ENCODE measurements at regions not wholly inside any gene's neighbourhood (a gene's known extent, or its start where the extent isn't known, plus 50 kb on each side); places are given as distances from the start of the nearest gene placed in this dataset.

DNA sequence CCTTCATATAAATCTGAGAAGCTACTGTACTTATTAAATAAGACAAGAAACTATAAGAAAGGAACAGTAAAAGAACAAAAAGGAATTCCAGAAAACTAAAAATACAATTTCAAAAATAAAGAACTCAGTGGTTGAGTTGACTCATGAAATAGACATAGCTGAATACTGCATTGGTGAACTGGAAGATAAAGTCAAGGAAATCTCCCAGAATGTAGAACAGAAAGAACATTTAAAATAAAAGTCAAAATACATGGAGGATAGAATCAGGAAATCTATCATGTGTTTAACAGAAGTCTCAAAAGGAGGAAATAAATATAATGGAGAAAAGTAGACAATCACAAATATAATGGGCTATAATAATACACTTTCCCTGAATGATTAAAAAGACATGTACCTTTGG, 136.4 kb upstream of the PMFBP1 start:
- no peak for DNase-seq

DNA sequence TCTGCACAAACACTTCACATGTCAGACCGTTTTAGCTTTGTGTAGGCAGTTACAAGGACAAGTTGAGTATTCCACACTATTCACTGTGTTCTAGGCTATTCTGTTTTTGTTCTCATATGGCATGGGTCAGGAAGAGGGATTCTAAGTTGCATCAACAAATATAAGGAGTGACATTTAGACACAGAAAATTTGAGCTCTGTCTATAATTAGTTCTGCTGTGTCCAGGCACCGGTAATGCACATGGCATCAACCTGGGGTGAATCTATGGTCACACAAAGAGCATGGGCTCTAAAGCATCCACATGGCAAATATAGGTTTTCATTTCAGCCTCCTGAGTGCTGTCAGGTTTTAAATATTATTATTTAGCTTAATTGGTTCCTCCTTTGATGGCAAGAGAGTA, 130.4 kb upstream of the PMFBP1 start:
- no peak for DNase-seq

DNA sequence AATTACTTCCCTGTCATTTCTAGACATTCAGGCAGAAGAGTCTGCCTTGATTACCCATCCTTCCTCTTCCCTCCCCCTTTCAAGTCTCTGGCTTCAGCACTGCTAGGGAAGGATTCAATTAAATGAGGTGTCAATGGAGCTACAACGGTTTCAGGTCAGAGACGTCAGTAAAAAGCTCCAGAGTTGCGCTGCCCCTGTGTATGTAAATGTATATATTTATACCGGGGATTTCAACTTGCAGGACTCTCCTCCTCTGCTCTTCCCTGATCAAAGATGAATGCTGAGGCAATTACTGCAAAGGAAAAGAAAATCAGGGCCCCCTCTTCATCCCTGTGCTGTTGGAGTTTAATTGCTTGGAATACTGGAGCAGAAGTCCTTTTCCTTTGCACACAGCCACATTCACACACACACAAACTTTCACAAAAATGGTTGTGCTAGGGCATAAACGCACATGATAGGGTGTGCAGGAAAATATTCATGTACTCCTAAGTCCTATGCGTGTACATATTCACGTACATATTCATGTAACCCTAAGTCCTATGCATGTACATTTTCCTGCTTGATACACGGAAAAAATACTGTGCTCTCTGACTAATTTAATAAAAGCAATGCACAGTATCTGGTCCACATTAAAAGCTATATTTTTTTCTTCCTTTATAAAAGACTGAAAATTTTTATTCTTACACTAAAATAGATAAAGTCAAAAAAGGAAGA, 129.7 kb upstream of the PMFBP1 start:
- DNase-seq: no peak

DNA sequence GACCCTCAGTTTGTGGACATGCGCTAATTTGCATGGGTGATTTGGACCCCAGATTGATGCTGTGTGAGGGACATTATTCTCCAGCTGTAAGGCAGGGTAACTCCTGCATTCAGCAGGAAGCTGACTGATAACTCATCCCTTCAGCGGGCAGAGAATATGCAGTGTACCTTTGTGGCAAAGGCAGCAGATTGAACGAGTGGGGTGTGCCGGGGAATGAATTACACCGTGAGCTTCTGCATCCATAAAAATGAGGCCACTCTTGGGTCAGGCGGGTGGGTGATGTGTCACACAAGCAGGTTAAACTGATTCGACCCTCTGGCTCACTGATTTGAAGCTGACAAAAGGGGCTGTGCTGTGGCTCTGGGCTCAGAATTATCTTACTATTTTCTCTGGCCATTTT, 128.9 kb upstream of the PMFBP1 start:
- DNase-seq: no peak

DNA sequence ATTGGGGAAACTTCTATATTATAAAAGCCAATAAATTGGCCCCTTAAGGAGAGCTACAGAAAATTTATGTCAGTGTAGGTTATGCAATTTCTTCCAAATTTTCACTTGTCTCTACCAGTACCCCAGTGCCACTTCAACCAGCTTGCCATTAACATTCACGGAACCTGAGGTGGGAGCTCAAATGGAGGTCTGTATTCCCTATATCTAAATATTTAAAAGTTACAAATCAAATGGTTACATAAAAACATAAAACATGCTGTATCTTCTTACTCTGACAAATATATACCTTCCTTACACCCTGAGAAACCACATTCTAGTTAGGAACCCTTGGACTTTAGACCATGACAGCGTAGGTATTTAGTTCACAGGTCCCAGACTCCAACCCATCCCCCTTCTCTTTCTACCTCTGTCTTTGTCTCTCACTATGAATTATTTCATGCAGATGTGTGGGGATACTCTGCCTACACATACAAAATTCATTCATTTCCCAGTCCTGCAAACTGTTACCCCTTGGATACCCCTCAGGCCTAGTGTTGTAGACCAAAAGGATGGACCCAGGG, 127.8 kb upstream of the PMFBP1 start:
- no peak for DNase-seq

DNA sequence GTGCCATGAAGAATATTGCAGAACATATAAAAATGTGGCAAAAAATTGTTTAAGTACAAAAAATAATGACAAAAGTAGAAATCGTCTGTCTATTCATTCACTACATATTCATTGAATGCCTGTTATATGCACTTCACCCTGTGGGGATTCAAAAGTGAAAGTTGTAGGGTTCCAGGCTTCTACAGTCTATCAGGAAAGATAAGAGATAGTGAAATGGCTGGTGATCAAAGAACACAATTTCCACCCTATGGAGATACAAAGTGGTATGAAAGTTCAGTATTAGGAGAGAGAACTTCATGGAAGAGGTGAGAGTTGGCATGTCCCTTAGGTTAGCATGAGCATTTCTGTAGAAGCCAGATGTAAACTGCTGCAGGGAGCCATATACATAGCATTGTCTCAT, 127.0 kb upstream of the PMFBP1 start:
- no peak for DNase-seq

DNA sequence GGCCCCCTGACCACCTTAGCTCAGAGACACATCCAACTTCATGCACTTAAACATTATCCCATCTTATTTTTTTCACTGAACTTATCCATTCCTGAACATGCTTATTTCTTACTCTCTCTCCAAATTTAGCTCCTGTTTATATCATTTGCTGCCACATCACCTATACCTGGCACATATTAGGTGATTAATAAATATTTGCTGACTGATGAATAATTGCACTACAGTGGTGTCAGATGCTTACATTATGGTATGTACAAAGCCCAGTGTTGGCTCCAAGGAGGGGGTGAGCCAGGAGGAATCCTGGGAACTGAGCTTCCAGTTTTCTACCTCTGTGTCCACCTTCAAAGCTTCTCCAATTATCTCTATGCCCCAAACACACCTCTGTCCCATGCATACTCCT, 124.0 kb upstream of the PMFBP1 start:
- DNase-seq: no peak

DNA sequence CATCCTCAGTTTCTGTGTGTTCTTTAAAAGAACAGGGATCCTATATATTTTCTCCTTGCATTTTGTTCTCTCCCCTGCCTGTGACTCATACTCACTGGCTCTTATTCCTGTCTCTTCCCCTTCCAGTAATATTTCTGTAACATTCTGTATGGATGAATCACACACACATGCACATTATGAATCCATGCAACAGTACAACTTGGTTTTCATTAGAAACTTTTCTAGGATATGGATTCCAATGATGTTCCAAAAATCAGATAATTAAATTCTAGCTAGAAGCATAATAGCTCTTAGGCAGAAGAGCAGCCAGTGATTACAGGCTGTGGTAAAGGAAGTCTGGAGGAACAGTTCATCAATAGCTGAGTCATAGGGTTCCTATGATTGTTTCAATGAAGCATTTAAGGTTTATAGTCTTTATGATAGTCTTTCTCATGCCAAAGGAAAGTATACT, 119.6 kb upstream of the PMFBP1 start:
- no peak for DNase-seq

DNA sequence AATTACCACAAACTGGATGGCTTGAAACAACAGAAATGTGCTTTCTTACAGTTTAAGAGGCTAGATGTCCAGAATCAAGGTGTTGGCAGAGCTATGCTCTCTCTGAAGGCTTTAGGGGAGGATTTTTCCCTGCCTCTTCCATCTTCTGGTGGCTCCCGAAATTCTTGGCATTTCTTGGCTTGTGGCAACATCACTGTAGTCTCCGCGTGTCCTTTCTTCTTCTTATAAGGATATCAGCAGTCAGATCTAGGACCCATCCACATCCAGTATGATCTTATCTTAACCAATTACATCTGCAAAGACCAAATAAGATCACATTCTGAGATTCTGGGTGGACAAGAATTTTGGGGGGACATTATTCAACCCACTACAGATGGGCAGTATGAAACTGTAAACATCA, 119.2 kb upstream of the PMFBP1 start:
- DNase-seq: no peak

DNA sequence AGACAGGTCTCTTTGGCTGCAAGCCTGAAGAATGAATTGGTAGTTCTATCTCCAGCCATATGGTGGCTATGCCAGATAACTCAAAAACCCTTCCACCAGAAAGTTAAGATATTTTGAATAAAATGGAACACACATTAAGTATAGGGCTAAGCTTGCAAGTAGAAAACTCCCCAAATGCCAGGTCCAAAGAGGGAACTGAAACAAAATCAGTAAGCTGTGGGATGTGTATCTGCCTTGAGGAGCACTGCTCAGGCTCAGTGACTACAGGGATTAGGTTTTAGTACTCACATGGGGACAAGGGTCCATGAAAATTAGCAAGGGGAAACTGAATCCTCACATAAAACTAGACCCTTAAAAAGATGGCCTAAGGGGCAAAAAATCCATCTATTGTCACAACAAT, 115.7 kb upstream of the PMFBP1 start:
- no peak for DNase-seq

DNA sequence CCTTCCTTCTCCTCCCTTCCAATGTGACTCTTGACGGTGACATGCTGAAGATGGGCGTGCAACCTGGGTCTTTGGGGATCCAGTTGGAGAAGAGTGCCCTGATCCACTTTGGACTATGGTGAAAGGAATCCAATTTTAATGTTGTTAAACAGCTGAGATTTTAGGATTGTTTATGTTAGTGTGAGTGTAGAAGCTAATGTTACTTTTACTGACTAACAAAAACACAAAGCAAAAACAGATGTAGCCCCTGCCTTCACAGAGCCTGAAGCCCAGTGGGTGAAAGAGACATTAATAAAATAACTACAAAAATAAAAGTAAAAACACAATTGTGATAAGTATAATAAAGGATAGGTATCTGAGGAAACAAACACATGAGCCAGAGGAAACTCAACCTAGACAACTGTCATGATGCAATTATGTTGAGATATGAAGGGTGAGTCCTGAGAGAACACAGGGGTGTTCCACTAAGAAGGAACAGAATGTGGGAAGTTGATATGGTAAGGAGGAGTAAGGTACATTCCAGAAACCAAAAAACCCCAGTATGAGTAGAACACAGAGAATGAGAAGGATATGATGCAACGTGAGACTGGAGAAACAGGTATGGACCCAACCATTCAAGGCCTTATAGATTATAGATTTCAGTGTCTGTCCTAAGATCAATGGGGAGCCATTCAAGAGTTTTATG, 115.1 kb upstream of the PMFBP1 start:
- no peak for DNase-seq

DNA sequence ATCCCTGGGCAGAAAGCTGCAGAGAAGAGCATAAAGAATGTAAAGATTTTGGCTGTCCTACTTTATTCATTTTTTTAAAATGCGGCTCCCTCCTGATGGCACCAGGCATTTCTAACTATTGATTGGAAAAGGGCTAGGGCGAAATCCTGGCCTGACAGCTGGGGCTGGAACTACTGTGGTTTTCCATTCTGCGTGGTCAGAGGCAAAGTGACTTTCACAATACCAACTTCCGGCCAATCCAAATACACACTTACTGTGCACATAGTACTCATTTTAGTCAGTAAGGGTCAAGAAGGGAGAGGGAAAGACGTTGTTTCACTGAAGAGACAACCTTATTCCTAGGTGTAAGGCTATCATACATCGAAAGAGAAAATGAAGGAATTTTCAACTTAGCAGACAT, 113.8 kb upstream of the PMFBP1 start:
- no peak for DNase-seq

DNA sequence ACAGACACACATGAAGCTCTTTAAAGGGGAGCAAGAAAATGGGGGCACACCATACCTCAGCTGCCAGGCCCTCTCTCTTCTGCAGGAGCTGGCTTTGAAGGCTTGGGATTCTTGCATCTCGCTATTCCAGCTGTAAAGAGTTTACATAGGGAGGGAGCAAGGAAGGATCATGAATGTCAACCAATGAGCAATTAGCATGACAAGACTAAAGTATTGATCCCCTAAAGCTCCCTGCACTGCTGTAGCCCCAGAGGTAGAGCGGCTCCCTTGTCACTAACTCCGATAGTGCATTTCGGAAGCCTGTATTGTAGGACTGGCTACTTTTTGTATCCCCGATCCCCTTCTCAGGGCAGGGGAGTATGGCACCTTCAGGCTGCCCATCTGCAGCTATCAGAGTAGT, 113.4 kb upstream of the PMFBP1 start:
- DNase-seq: no peak

DNA sequence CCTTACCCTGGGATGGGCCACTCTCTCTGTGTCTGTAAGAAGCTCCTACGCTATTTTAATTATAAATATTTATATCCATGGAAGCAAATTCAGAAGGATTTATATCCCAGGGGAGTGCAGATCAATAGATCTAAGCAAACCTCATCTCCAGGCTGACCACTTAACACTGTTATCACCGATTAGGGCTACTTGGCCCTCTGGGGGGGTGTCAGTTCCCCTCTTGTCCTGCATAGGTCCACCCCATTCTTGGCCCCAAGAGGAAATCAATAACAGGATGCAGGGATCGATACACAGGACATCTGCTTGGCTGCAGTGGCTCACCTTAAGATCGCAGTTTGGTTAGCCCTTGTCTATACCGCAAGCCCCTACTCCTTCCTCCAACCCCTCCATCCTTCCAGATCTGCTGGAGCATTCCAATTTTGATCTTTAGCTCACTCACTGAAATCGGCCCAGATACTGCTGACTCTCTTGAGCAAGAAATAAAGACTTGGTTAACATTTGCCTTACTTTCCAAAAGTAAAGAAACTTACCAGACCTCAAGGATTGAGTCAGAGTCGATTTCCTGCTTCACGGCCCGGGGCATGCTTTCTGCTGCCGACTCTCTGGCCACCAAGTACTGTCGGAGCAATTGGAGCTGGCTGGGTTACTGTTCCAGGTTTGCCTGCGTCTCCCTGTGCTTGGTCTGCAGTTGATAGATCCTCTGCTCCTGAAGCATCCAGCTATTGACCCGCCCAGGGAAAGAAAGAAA, 112.3 kb upstream of the PMFBP1 start:
- DNase-seq: no peak

DNA sequence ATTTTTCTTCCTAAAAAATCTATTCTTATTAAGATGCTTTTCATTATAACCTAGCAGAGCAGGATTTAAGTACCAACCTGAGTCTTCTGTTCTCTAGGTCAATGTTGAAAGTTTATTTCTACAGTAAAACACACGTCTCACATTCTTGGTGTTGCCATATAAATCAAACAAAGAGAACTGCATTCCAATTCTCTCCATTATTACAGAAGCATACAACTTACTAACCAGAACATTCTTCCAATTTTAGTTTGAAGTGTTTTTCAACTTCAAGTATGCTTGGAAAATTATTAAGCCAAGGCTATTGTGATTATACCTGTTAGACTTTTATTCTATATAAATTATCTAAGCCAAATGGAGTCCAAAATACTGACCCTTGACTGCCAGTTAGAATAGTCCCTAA, 110.4 kb upstream of the PMFBP1 start:
- DNase-seq: no peak

DNA sequence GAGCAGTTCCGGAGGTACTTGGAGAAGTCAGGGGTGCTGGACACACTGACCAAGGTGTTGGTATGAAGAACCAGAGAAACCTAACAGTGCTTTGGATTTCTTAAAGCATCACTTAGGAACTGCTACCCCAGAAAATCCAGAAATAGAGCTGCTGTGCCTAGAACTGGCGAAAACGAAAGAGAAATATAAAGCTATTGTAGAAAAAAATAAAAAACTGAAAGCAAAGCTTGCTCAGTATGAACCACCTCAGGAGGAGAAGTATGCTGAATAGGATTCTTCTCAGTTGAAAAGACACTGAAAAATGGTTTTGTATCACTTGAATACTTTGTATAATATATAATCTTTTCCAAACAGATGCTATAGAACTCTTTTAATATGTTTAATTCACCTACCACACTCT, 106.3 kb upstream of the PMFBP1 start:
- no peak for DNase-seq

DNA sequence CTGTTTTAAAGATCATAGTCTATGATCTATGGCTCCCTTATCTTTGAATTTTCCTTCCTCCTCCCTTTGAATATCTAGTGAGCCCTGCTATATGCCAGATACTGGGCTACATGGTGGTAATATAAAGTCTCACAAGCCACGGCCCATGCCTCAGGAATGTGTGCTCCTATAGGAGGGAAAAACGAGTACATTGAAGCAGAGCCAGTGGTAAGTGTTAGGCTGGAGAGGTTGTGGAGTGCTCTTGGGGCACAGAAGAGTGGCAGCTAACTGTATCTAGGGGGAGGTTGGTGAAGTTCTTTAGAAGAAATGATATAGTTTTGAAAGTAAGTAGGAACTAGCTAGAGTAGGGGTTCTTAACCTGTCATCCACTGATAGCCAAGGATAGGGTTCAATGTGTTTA, 105.8 kb upstream of the PMFBP1 start:
- DNase-seq: no peak

DNA sequence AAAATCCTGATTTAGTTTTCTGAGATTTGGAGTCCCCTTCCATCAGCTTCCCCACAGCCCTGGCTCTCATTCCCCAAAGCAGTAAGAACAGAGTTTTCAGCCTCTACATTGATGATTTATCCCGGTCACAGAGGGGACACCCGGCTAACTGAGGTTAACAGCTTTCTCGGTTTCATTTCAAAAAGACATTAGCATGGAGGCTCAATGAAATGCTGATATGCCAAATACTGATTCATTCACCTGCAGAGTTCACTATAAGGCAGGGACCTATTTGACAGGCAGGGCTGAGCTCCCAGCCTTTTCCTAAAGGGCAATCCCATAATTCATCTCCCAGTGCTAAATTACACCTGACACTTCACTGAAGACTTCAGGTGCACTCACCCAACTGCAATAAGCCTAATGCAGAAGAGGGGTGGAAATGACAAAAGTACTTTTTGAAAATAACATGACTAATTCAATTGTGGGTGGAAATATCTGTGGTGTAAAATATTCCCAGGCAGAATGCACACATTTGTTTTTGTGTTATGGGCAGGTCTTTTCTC, 99.8 kb upstream of the PMFBP1 start:
- no peak for DNase-seq

DNA sequence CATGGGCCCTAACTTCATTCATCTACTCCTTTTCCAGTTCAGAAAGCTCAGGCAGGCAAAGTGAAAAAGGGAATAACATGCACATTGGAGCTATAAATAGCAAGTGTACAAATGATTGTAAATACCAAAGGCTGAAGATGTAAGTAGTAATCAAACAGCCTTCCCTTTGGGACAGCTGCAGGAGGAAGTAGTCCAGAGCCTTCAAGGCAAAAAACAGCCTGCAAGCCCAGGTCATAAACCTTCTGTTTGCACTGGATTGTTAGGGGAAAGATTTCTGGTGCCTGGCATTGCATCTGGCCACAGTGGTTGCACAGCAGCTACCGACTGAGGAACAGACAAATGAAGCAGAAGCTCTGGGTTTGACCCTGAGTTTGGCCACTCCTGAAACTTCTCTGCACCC, 98.6 kb upstream of the PMFBP1 start:
- DNase-seq: no peak

DNA sequence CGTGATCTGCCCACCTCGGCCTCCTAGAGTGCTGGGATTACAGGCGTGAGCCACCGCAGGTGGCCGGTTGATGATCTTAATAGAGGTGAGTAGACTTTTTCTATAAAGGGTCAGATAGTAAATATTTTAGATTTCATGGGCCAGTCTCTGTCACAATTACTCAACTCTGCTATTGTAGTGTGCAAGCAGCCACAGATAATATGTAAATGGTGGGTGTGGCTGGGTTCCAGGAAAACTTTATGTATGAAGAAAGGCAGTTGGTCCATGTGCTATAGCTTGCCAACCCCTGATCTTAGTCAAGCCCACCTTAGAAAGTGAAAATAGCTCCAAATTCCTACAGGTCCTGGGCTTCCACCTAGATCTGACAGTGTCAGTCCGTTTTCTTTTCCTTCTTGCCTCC, 94.9 kb upstream of the PMFBP1 start:
- DNase-seq: no peak

DNA sequence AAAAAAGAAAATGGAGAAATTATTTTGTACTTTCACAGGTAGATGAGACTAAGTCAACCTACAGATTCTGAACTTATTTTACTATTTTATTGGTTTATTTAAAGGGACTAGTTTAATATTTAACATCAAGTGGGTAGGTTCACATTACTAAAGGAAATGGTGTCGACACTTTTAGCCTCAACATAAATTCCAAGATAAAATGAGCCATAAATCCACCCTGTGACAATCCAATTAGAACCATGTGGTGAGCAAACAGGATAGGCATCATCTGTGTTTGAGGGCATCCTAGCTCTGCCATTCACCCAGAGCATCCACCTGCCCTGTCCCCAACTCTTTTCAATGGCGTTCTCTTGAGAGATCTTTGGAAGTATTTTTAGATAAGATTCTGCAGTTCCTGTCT, 92.8 kb upstream of the PMFBP1 start:
- DNase-seq: no peak

DNA sequence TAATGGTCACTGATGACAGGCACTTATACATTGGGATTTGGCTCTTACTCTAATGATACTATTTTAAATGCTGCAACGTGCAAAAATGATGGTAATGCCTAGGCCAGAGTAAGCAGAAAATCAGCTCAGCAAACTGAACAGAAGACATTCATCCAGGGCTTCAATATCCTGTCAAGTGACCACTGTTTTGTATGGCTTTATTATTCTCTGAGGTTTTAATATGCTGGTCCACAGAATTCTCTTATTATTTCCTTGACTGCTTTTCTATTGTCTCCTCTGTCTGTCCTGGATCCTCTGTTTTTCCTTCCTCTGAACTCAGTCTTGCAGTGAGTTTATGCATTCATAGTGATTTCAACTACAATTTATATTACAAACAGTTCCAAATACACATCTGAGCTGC, 90.8 kb upstream of the PMFBP1 start:
- DNase-seq: no peak

DNA sequence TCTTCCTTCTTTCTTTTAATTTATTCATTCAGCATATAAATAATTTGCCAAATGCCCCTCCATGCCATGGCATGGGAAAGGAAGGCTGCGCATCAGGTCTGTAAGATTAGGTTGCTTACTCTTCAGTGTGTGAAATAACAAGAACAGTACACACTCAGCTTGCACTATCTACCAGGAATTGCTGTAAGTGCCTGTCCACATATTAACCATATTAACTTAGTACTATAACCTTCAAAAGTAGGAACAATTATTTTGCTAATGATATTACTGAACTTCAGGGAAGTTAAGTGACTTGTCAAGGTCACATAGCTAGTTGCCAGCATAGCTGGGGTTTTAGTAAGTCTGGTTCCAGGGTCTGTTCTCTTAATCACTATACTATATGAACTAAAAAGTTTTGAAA, 89.2 kb upstream of the PMFBP1 start:
- no peak for DNase-seq

Measured in central memory CD4-positive, alpha-beta T cell (primary cell).